Ascending aorta (tissue), 2 donors: ENCODE measurements at regions not wholly inside any gene's neighbourhood (a gene's known extent, or its start where the extent isn't known, plus 50 kb on each side); places are given as distances from the start of the nearest gene placed in this dataset.

Experiments
- DNase-seq, 2 donors: peaks; one replicate each; pipeline ENCODE4 v3.0.0-alpha.2; 2019; ENCODE audit warnings: low spot score in 2 of 2
- H3K27ac ChIP-seq, 2 donors: fragments of 200-600 bp; sonication (generic); one replicate each; pipeline ENCODE4 v1.5.1; 2016 to 2017; ENCODE audit warnings: mild to moderate bottlenecking in 1 of 2
- H3K27me3 ChIP-seq: fragments of 200-600 bp; sonication (generic); one replicate; pipeline ENCODE4 v1.5.1; 2017
- H3K36me3 ChIP-seq, 2 donors: fragments of 200-600 bp; sonication (generic); one replicate each; pipeline ENCODE4 v1.5.1; 2016
- H3K4me1 ChIP-seq, 2 donors: fragments of 200-600 bp; sonication (generic); one replicate each; pipeline ENCODE4 v1.5.1; 2016 to 2017; ENCODE audit warnings: mild to moderate bottlenecking in 1 of 2
- H3K4me3 ChIP-seq, 2 donors: fragments of 200-600 bp; sonication (generic); one replicate each; pipeline ENCODE4 v1.5.1; 2016 to 2017; ENCODE audit warnings: mild to moderate bottlenecking in 1 of 2
- H3K9me3 ChIP-seq, 2 donors: fragments of 200-600 bp; sonication (generic); one replicate each; pipeline ENCODE4 v1.5.1; 2016
- intact Hi-C: fragments of 100-400 bp; cut with DNase I; formaldehyde crosslinking; loops from one replicate; pipeline ENCODE4 v1.15.1; 2023
- TF ChIP-seq, protein P1 (sequence below), 3 experiments: fragments of 200-600 bp in 2 of 3; fragments of 450-650 bp in 1 of 3; sonication (generic) in 2 of 3; IDR thresholded peaks; one replicate each; pipeline ENCODE4 v1.5.1; 2016 to 2019; ENCODE audit warnings: antibody characterized with exemption in 3 of 3, mild to moderate bottlenecking in 1 of 3, moderate library complexity in 1 of 3

DNA sequence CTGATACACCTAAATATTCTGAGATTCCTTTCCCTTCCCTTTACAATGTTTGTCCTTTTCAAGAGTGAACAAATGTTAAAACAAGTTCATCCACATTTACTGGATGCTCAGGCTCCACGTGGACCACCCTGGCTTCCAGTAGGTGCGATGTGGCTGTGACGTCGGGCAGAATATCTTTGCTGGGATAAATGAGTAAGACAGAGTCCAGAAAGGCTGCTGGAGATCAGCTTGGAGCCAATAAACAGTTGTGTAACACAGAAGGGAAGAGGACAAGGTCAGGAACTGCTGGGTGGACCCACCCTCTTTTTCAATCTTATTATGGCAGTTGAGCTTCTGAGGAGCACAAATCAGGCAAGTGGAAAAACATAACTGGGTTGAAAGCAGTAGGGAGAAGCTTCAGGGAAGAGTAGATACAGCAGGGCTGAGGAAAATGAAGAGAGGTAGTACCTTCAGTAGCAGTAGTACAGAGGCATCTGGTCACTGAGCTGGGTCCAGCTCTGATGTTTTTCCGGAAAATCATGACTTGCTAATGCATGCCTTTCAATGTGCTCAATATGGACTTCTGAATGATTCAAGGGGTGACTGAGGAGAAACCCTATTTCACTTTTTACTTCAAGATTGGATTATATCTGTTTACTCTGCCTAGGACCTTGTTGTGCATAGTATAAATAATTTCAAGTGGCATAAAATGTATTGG is 171.8 kb upstream of the MAD2L1 start:
- H3K27ac ChIP-seq = no peak overlapping the region
- DNase-seq = no peak
- intact Hi-C loops = no loop called here

DNA sequence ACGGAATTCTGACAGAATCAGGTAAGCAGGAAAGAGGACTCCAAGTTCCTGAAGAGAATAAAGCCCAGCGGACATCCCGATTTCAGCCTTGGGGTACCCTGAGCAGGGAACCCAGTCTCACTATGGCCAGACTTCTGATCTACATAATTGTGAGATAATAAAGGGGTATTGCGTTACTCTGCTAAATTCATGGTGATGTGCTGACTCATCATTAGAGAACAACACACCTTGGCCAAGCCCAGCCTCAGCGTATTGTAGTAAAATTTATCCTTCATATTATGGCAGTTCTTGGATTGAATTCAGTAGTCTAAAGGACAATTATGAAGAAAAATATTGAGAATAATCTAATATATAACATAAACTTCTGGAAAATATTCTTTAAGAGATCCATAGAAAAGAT is 170.2 kb upstream of the MAD2L1 start:
- intact Hi-C loops = no loop called here
- no peak overlapping the region for H3K27ac ChIP-seq
- TF ChIP-seq, protein P1, sequence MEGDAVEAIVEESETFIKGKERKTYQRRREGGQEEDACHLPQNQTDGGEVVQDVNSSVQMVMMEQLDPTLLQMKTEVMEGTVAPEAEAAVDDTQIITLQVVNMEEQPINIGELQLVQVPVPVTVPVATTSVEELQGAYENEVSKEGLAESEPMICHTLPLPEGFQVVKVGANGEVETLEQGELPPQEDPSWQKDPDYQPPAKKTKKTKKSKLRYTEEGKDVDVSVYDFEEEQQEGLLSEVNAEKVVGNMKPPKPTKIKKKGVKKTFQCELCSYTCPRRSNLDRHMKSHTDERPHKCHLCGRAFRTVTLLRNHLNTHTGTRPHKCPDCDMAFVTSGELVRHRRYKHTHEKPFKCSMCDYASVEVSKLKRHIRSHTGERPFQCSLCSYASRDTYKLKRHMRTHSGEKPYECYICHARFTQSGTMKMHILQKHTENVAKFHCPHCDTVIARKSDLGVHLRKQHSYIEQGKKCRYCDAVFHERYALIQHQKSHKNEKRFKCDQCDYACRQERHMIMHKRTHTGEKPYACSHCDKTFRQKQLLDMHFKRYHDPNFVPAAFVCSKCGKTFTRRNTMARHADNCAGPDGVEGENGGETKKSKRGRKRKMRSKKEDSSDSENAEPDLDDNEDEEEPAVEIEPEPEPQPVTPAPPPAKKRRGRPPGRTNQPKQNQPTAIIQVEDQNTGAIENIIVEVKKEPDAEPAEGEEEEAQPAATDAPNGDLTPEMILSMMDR (IDR thresholded peaks at IDR 0.05) = no peak
- H3K27me3 ChIP-seq = no peaks in the 10 kb centered on the region
- H3K9me3 ChIP-seq = no peaks in the 10 kb centered on the region
- DNase-seq = no peak
- H3K4me1 ChIP-seq = no peaks in the 10 kb centered on the region
- H3K36me3 ChIP-seq = no peaks in the 10 kb centered on the region
- no peak overlapping the region for H3K4me3 ChIP-seq

More for the DNA sequence above, 171.8 kb upstream of the MAD2L1 start:
- H3K9me3 ChIP-seq = no peaks in the 10 kb centered on the region
- no peak overlapping the region for H3K4me3 ChIP-seq
- no peaks in the 10 kb centered on the region for H3K4me1 ChIP-seq
- TF ChIP-seq, protein P1 (IDR thresholded peaks at IDR 0.05) = no peak
- no peaks in the 10 kb centered on the region for H3K27me3 ChIP-seq
- H3K36me3 ChIP-seq = no peaks in the 10 kb centered on the region

- TF ChIP-seq, protein P1 (IDR thresholded peaks at IDR 0.05) = no peak
- Histone ChIP-seq H3K4me3 (no peak overlapping the region), H3K36me3 (no peaks in the 10 kb centered on the region), H3K27me3 (no peaks in the 10 kb centered on the region), H3K4me1 (no peaks in the 10 kb centered on the region), H3K9me3 (no peaks in the 10 kb centered on the region), H3K27ac (no peak overlapping the region)
- intact Hi-C loops = no loop called here
- DNase-seq = no peak
These were observed 165.4 kb upstream of the MAD2L1 start for GRCh38 chr4:120232050-120232449.

DNA sequence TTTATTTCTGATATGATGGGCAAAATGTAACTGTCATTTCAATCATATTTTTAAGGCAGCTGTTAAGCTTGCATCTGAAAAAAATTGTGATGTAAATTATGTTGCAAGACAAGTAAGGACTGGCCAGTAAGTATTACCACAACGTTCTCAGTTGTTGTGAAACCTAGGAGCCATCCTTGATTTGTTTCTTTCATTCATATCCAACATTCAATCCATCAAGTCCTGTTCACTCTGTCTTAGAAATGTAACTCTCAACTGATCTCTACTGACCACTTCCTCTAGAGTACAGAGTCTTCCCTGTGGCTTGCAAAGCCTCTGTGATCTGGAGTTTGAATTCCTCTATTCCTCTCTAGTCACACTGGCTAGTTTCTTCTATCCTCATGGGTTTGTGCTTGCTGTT is 161.4 kb upstream of the MAD2L1 start:
- Histone ChIP-seq H3K4me3 (no peak overlapping the region), H3K4me1 (no peaks in the 10 kb centered on the region), H3K27ac (no peak overlapping the region), H3K36me3 (no peaks in the 10 kb centered on the region), H3K27me3 (no peaks in the 10 kb centered on the region), H3K9me3 (no peaks in the 10 kb centered on the region)
- intact Hi-C loops = no loop called here
- DNase-seq = no peak
- TF ChIP-seq, protein P1 (IDR thresholded peaks at IDR 0.05) = no peak

GRCh38 chr4:120227554-120227953 is 160.9 kb upstream of the MAD2L1 start:
- DNase-seq = no peak
- H3K4me3 ChIP-seq = no peak overlapping the region
- no peaks in the 10 kb centered on the region for H3K9me3 ChIP-seq
- no peaks in the 10 kb centered on the region for H3K4me1 ChIP-seq
- TF ChIP-seq, protein P1 (IDR thresholded peaks at IDR 0.05) = no peak
- intact Hi-C loops = no loop called here
- H3K27ac ChIP-seq = no peak overlapping the region
- H3K36me3 ChIP-seq = no peaks in the 10 kb centered on the region
- H3K27me3 ChIP-seq = no peaks in the 10 kb centered on the region

DNA sequence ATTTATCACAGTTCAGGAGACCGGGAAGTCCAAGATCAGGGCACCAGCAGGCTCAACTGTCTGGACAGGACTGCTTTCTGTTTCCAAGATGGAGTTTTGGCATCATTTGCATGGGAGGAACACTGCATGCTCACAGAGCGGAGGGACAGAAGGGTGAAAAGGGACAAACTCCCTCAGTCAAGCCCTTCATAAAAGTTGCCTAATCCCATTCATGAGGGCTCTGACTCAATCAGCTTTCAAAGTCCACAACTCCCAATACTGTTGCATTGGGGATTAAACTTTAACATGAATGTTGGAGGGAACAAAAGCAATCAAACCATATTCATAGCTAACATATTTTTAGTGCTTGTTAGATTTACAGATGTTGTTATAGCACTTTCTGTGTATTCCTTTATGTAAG is 158.9 kb upstream of the MAD2L1 start:
- H3K27ac ChIP-seq = no peak overlapping the region
- TF ChIP-seq, protein P1 (IDR thresholded peaks at IDR 0.05) = no peak
- DNase-seq = no peak
- intact Hi-C loops = no loop called here
- H3K4me1 ChIP-seq = no peaks in the 10 kb centered on the region
- H3K36me3 ChIP-seq = no peaks in the 10 kb centered on the region
- no peak overlapping the region for H3K4me3 ChIP-seq
- no peaks in the 10 kb centered on the region for H3K9me3 ChIP-seq
- H3K27me3 ChIP-seq = no peaks in the 10 kb centered on the region
